GM21786 (cell line): ENCODE measurements at regions not wholly inside any gene's neighbourhood (a gene's known extent, or its start where the extent isn't known, plus 50 kb on each side); places are given as distances from the start of the nearest gene placed in this dataset.

ENCODE experiments used
- ATAC-seq: cut with Tn5 transposase; IDR thresholded peaks from one replicate; pipeline ENCODE4 v1.9.1; 2021; ENCODE audit not compliant: unreplicated experiment

- no peak for ATAC-seq
These were observed 58.2 kb downstream of the ESM1 start for GRCh38 chr5:54927097-54927746.

GRCh38 chr5:54924487-54924886 lies 60.9 kb downstream of the ESM1 start:
- no peak for ATAC-seq

GRCh38 chr5:54917323-54917722 lies 68.1 kb downstream of the ESM1 start:
- ATAC-seq = no peak

- no peak for ATAC-seq
These were observed 69.8 kb downstream of the ESM1 start for GRCh38 chr5:54915466-54916027.

- no peak for ATAC-seq
These were observed 73.4 kb downstream of the ESM1 start for GRCh38 chr5:54912021-54912420.

GRCh38 chr5:54909911-54910870 lies 75.2 kb downstream of the ESM1 start:
- no peak for ATAC-seq

- no peak for ATAC-seq
These were observed 76.4 kb downstream of the ESM1 start for GRCh38 chr5:54908774-54909525.

GRCh38 chr5:54905942-54906537 lies 79.4 kb downstream of the ESM1 start:
- no peak for ATAC-seq

- ATAC-seq = no peak
These were observed 80.1 kb downstream of the ESM1 start for GRCh38 chr5:54905246-54905795.

GRCh38 chr5:54904425-54904824 lies 81.0 kb downstream of the ESM1 start:
- ATAC-seq = no peak

- peak; percentile 100 for ATAC-seq
These were observed 82.5 kb downstream of the ESM1 start for GRCh38 chr5:54902791-54903473.

GRCh38 chr5:54900984-54901725 lies 84.2 kb downstream of the ESM1 start:
- no peak for ATAC-seq

GRCh38 chr5:54897001-54897400 lies 88.4 kb downstream of the ESM1 start:
- ATAC-seq = no peak

- no peak for ATAC-seq
These were observed 89.5 kb downstream of the ESM1 start for GRCh38 chr5:54895816-54896341.

GRCh38 chr5:54894957-54895815 lies 90.2 kb downstream of the ESM1 start:
- ATAC-seq = no peak

- ATAC-seq = no peak
These were observed 95.6 kb downstream of the ESM1 start for GRCh38 chr5:54889826-54890225.

- ATAC-seq = no peak
These were observed 97.7 kb downstream of the ESM1 start for GRCh38 chr5:54887663-54888062.

- no peak for ATAC-seq
These were observed 98.5 kb downstream of the ESM1 start for GRCh38 chr5:54886866-54887265.
